ENCODE measurements at regions not wholly inside any gene's neighbourhood (a gene's known extent, or its start where the extent isn't known, plus 50 kb on each side); places are given as distances from the start of the nearest gene placed in this dataset.

DNA sequence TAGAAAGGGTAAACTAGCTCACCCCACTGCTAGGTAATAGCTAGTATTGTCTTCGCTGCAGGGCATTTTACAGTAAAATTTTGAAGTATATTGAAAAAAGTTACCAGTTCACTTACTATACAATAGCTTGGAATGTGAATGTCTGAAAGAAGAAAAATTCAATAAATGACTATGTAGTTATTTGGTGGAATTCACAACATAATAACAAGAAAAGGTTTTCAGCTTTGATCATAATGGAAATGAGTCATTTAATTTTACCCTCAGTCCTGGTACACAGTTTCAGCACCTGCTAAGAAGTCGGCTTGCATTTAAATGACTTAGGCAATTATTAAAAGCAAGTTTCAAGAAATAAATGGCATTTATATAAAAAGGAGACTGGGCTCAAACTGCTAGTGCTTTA is 90.4 kb downstream of the NUP35 start:
- no peak overlapping the region for H3K4me3 ChIP-seq (ENCODE audit: low read depth, low read length)
- no peak for TF ChIP-seq CTCF (IDR thresholded peaks at IDR 0.05; ENCODE audit: control insufficient read depth, extremely low read depth, insufficient read depth)
- no peak for DNase-seq (ENCODE audit: low read depth)

- no peak for TF ChIP-seq CTCF (IDR thresholded peaks at IDR 0.05; ENCODE audit: control insufficient read depth, extremely low read depth, insufficient read depth)
- H3K4me3 ChIP-seq (ENCODE audit: low read depth, low read length) = no peak overlapping the region
- no peak for DNase-seq (ENCODE audit: low read depth)
Measured at GRCh38 chr2:183215917-183216316, 91.7 kb downstream of the NUP35 start.

DNA sequence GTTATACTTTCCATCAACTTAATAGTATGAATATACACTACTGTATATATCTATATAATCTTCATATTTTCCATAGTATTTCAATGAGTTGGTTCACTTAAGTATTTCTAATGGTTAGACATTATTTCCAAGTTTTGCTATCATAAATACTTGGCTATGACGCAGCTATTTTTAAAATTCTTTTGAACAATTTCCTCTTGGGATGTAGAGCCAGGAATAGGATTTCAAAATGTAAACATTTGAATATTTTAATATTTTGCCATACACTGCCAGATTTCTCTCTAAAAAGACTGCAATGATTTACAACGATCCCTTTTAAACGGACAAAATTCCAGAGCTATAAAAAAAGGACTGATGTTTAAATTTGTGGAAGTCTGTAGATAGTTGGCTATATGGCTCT is 95.6 kb downstream of the NUP35 start:
- H3K4me3 ChIP-seq (ENCODE audit: low read depth, low read length) = no peak overlapping the region
- no peak for TF ChIP-seq CTCF (IDR thresholded peaks at IDR 0.05; ENCODE audit: control insufficient read depth, extremely low read depth, insufficient read depth)
- no peak for DNase-seq (ENCODE audit: low read depth)

- no peak for TF ChIP-seq CTCF (IDR thresholded peaks at IDR 0.05; ENCODE audit: control insufficient read depth, extremely low read depth, insufficient read depth)
- no peak overlapping the region for H3K4me3 ChIP-seq (ENCODE audit: low read depth, low read length)
- DNase-seq (ENCODE audit: low read depth) = no peak
Measured at GRCh38 chr2:183222751-183223150, 98.5 kb downstream of the NUP35 start.

GRCh38 chr2:183224948-183225347 is 100.7 kb downstream of the NUP35 start:
- TF ChIP-seq CTCF (IDR thresholded peaks at IDR 0.05; ENCODE audit: control insufficient read depth, extremely low read depth, insufficient read depth) = no peak
- no peak for DNase-seq (ENCODE audit: low read depth)
- no peak overlapping the region for H3K4me3 ChIP-seq (ENCODE audit: low read depth, low read length)

DNA sequence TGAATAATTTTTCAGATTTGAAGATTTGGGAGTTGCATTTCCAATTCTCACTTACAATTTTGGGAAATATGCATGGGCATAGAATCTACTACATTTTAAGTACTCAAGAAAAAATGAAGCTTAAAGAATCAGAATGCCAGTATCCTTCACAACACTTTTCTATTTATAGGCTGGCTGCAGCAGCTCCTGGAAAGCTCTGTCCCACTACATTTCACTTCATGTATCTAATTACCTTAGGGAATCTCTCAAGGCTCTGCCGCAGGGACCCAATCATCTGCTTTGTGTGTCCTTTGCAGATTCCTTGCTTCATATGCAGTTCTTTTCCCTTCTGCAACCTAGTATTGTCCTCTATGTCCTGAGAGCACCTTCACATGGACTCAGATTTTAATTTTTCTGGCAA is 102.9 kb downstream of the NUP35 start:
- no peak overlapping the region for H3K4me3 ChIP-seq (ENCODE audit: low read depth, low read length)
- no peak for DNase-seq (ENCODE audit: low read depth)
- no peak for TF ChIP-seq CTCF (IDR thresholded peaks at IDR 0.05; ENCODE audit: control insufficient read depth, extremely low read depth, insufficient read depth)

DNA sequence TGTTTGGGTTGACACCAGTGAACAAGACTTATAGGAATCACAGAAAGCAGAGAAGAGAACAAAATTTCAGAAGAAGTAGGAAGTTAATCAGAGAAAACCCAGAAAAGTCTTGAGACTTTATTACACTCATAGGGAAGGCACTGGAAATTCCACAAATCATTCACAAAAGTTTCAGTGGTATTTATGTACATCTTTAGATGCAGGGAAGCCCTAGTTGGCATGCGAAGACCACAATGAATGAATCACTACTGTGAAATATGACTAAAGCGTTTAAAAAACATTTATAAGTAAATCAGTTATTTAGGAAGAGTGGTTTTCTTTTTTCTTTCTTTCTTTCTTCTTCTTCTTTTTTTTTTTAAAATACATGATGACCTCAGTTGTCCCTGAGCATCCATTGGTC is 105.1 kb downstream of the NUP35 start:
- TF ChIP-seq CTCF (IDR thresholded peaks at IDR 0.05; ENCODE audit: control insufficient read depth, extremely low read depth, insufficient read depth) = no peak
- no peak for DNase-seq (ENCODE audit: low read depth)
- H3K4me3 ChIP-seq (ENCODE audit: low read depth, low read length) = no peak overlapping the region

All from LNCaP clone FGC (cell line).